ENCODE measurements at regions not wholly inside any gene's neighbourhood (a gene's known extent, or its start where the extent isn't known, plus 50 kb on each side); places are given as distances from the start of the nearest gene placed in this dataset.

- in situ Hi-C loops (cut with MboI; ENCODE audit: low sequenced_read_pairs): loop anchor here (10.0 kb wide), 2 partner anchors 320 to 570 kb away; no protein-coding TSS in a partner anchor
- Histone ChIP-seq H3K4me1 (no peaks in the 10 kb centered on the region), H3K9me3 (no peaks in the 10 kb centered on the region), H3K4me3 (no peak overlapping the region), H3K36me3 (replicated peaks) (no peaks in the 10 kb centered on the region), H3K27me3 (ENCODE audit: low read depth) (no peaks in the 10 kb centered on the region)
- no peak for DNase-seq (ENCODE audit: low spot score in 2 of 2)
Observed at GRCh38 chr14:101234244-101234937, 326.9 kb upstream of the DIO3 start.

- Histone ChIP-seq H3K4me1 (no peaks in the 10 kb centered on the region), H3K27me3 (ENCODE audit: low read depth) (no peaks in the 10 kb centered on the region), H3K36me3 (replicated peaks) (no peaks in the 10 kb centered on the region), H3K9me3 (no peaks in the 10 kb centered on the region), H3K4me3 (no peak overlapping the region)
- DNase-seq (ENCODE audit: low spot score in 2 of 2): no peak
- in situ Hi-C loops (cut with MboI; ENCODE audit: low sequenced_read_pairs): loop anchor here (10.0 kb wide), 2 partner anchors 320 to 570 kb away; no protein-coding TSS in a partner anchor
Observed at GRCh38 chr14:101234999-101235334, 326.3 kb upstream of the DIO3 start.

- Histone ChIP-seq H3K9me3 (no peaks in the 10 kb centered on the region), H3K4me3 (no peak overlapping the region), H3K27me3 (ENCODE audit: low read depth) (no peaks in the 10 kb centered on the region), H3K4me1 (no peaks in the 10 kb centered on the region), H3K36me3 (replicated peaks) (no peaks in the 10 kb centered on the region)
- in situ Hi-C loops (cut with MboI; ENCODE audit: low sequenced_read_pairs): loop anchor here (10.0 kb wide), 2 partner anchors 321 to 571 kb away; no protein-coding TSS in a partner anchor
- DNase-seq (ENCODE audit: low spot score in 2 of 2): peak; percentile 41 to 87
Observed at GRCh38 chr14:101235335-101236103, 325.8 kb upstream of the DIO3 start.

- Histone ChIP-seq H3K4me1 (no peaks in the 10 kb centered on the region), H3K36me3 (replicated peaks) (no peaks in the 10 kb centered on the region), H3K27me3 (ENCODE audit: low read depth) (no peaks in the 10 kb centered on the region), H3K4me3 (no peak overlapping the region), H3K9me3 (no peaks in the 10 kb centered on the region)
- in situ Hi-C loops (cut with MboI; ENCODE audit: low sequenced_read_pairs): loop anchor here (10.0 kb wide), 2 partner anchors 322 to 572 kb away; no protein-coding TSS in a partner anchor
- DNase-seq (ENCODE audit: low spot score in 2 of 2): no peak
Observed at GRCh38 chr14:101236496-101237251, 324.6 kb upstream of the DIO3 start.

- no peak for DNase-seq (ENCODE audit: low spot score in 2 of 2)
- H3K9me3 ChIP-seq: no peaks in the 10 kb centered on the region
- H3K4me3 ChIP-seq: no peak overlapping the region
- in situ Hi-C loops (cut with MboI; ENCODE audit: low sequenced_read_pairs): loop anchor here (10.0 kb wide), 2 partner anchors 322 to 572 kb away; no protein-coding TSS in a partner anchor
- no peaks in the 10 kb centered on the region for H3K27me3 ChIP-seq (ENCODE audit: low read depth)
- H3K36me3 ChIP-seq (replicated peaks): no peaks in the 10 kb centered on the region
- H3K4me1 ChIP-seq: no peaks in the 10 kb centered on the region
Observed at GRCh38 chr14:101237252-101237616, 324.1 kb upstream of the DIO3 start.

GRCh38 chr14:101239065-101239464 lies 322.2 kb upstream of the DIO3 start:
- H3K4me3 ChIP-seq: no peak overlapping the region
- no peaks in the 10 kb centered on the region for H3K4me1 ChIP-seq
- no peak for DNase-seq (ENCODE audit: low spot score in 2 of 2)
- H3K9me3 ChIP-seq: no peaks in the 10 kb centered on the region
- H3K36me3 ChIP-seq (replicated peaks): no peaks in the 10 kb centered on the region
- H3K27me3 ChIP-seq (ENCODE audit: low read depth): no peaks in the 10 kb centered on the region
- in situ Hi-C loops (cut with MboI; ENCODE audit: low sequenced_read_pairs): loop anchor here (10.0 kb wide), 2 partner anchors 324 to 574 kb away; no protein-coding TSS in a partner anchor

GRCh38 chr14:101241147-101241546 lies 320.1 kb upstream of the DIO3 start:
- H3K4me3 ChIP-seq: no peak overlapping the region
- H3K27me3 ChIP-seq (ENCODE audit: low read depth): no peaks in the 10 kb centered on the region
- H3K4me1 ChIP-seq: no peaks in the 10 kb centered on the region
- no peaks in the 10 kb centered on the region for H3K9me3 ChIP-seq
- no peaks in the 10 kb centered on the region for H3K36me3 ChIP-seq (replicated peaks)
- no peak for DNase-seq (ENCODE audit: low spot score in 2 of 2)
- in situ Hi-C loops (cut with MboI; ENCODE audit: low sequenced_read_pairs): no loop called here

GRCh38 chr14:101241807-101242278 lies 319.5 kb upstream of the DIO3 start:
- H3K9me3 ChIP-seq: no peaks in the 10 kb centered on the region
- no peak for DNase-seq (ENCODE audit: low spot score in 2 of 2)
- H3K36me3 ChIP-seq (replicated peaks): no peaks in the 10 kb centered on the region
- no peaks in the 10 kb centered on the region for H3K27me3 ChIP-seq (ENCODE audit: low read depth)
- in situ Hi-C loops (cut with MboI; ENCODE audit: low sequenced_read_pairs): no loop called here
- no peaks in the 10 kb centered on the region for H3K4me1 ChIP-seq
- H3K4me3 ChIP-seq: no peak overlapping the region

GRCh38 chr14:101242442-101243385 lies 318.6 kb upstream of the DIO3 start:
- H3K4me1 ChIP-seq: no peaks in the 10 kb centered on the region
- in situ Hi-C loops (cut with MboI; ENCODE audit: low sequenced_read_pairs): no loop called here
- no peaks in the 10 kb centered on the region for H3K27me3 ChIP-seq (ENCODE audit: low read depth)
- no peaks in the 10 kb centered on the region for H3K9me3 ChIP-seq
- no peaks in the 10 kb centered on the region for H3K36me3 ChIP-seq (replicated peaks)
- no peak for DNase-seq (ENCODE audit: low spot score in 2 of 2)
- H3K4me3 ChIP-seq: no peak overlapping the region

GRCh38 chr14:101243587-101244338 lies 317.5 kb upstream of the DIO3 start:
- H3K9me3 ChIP-seq: no peaks in the 10 kb centered on the region
- DNase-seq (ENCODE audit: low spot score in 2 of 2): no peak
- in situ Hi-C loops (cut with MboI; ENCODE audit: low sequenced_read_pairs): no loop called here

GRCh38 chr14:101246894-101247841 lies 314.1 kb upstream of the DIO3 start:
- Histone ChIP-seq H3K4me1 (no peaks in the 10 kb centered on the region), H3K27me3 (ENCODE audit: low read depth) (no peaks in the 10 kb centered on the region), H3K9me3 (no peaks in the 10 kb centered on the region), H3K4me3 (no peak overlapping the region), H3K36me3 (replicated peaks) (no peaks in the 10 kb centered on the region)
- DNase-seq (ENCODE audit: low spot score in 2 of 2): no peak
- in situ Hi-C loops (cut with MboI; ENCODE audit: low sequenced_read_pairs): no loop called here

More at GRCh38 chr14:101243587-101244338, 317.5 kb upstream of the DIO3 start:
- Histone ChIP-seq H3K4me1 (no peaks in the 10 kb centered on the region), H3K36me3 (replicated peaks) (no peaks in the 10 kb centered on the region), H3K4me3 (no peak overlapping the region), H3K27me3 (ENCODE audit: low read depth) (no peaks in the 10 kb centered on the region)
